ENCODE measurements at regions not wholly inside any gene's neighbourhood (a gene's known extent, or its start where the extent isn't known, plus 50 kb on each side); places are given as distances from the start of the nearest gene placed in this dataset.

- TF ChIP-seq CTCF (IDR thresholded peaks at IDR 0.05), result no peak
- no peak for TF ChIP-seq USF1 (CRISPR knock-in tag; IDR thresholded peaks at IDR 0.05)
- TF ChIP-seq CDX4 (CRISPR knock-in tag; IDR thresholded peaks at IDR 0.05; ENCODE audit: borderline replicate concordance), result no peak
- TF ChIP-seq ATF3 (CRISPR knock-in tag; conservative IDR thresholded peaks at IDR 0.05), result no peak
- TF ChIP-seq ZNF425 (CRISPR knock-in tag; conservative IDR thresholded peaks at IDR 0.05), result no peak
Measured at GRCh38 chr11:110979696-110980095, 265.8 kb upstream of the POU2AF2 start.
